Nucleus accumbens (tissue), 56 donors: ENCODE measurements at regions not wholly inside any gene's neighbourhood (a gene's known extent, or its start where the extent isn't known, plus 50 kb on each side); places are given as distances from the start of the nearest gene placed in this dataset.
"Not testable (repeated sequence)": the region's sequence is repeated elsewhere in the genome, so short reads cannot be mapped to it uniquely, and the experiment has no call there.

Experiments
- DNase-seq, 56 donors: peaks; one replicate each; lab custom pipeline; 2025; lab: John Stamatoyannopoulos, UW

GRCh38 chr20:47989957-47990356 is 204.7 kb upstream of the SULF2 start:
- DNase-seq: no peak

DNA sequence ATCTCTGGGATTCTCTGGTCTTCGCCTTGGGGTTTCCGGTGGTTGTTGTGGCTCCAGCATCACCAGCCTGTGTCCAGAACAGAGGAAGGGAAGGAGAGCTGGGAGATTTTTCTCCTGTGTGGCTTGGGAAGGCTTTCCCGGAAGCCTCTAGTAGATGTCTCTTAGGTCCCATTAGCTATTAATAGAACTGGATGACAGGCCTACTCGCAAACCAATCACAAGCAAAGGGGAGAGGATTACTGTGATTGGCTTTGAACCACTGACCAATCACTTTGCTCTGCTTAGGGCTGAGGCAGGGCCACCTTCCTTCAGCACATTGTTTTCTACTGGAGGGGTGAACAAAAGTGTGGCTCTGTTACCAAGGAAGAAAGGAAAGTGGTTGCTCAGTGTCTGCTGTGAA is 203.4 kb upstream of the SULF2 start:
- no peak for DNase-seq

- DNase-seq: no peak
These were observed 200.0 kb upstream of the SULF2 start for GRCh38 chr20:47985092-47985850.

DNA sequence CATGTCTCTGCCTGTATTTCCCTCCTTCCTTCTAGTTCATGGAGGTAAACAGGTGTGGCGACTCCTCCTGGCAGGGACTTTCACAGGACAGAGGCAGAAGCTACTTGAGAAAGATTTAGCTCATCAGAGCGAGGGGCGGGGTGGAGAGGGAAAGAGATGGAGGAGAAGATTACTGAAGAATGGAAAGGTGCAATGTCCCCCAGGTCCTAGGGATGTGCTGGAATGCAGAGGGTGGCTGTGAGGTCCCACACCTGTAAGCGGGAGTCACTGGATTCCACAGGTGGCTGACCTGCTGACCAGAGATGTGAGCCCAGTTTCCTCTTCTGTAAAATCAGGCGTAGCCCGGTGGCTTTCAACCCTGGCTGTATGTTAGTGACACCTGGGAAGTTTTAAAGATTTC is 199.2 kb upstream of the SULF2 start:
- no peak for DNase-seq

DNA sequence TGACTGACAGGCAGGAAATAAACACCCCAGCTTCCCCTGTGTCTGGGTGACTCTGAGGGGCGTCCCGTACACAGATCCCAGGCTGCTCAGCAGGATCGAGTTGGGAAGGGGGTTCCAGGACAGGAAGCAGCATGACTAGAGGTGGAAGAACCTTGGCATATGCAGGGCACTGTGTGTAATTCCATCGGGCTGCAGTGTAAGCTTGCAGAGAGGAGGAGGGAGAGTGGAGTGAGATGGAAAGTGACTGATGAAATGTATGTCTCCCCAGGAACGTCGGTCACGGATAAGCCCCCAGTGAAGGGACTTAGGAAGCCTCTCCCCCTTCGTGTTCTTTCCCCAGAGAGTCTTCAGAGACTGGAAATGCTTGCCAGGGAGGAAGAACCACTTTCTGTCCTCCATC is 198.4 kb upstream of the SULF2 start:
- DNase-seq: not testable (repeated sequence)

DNA sequence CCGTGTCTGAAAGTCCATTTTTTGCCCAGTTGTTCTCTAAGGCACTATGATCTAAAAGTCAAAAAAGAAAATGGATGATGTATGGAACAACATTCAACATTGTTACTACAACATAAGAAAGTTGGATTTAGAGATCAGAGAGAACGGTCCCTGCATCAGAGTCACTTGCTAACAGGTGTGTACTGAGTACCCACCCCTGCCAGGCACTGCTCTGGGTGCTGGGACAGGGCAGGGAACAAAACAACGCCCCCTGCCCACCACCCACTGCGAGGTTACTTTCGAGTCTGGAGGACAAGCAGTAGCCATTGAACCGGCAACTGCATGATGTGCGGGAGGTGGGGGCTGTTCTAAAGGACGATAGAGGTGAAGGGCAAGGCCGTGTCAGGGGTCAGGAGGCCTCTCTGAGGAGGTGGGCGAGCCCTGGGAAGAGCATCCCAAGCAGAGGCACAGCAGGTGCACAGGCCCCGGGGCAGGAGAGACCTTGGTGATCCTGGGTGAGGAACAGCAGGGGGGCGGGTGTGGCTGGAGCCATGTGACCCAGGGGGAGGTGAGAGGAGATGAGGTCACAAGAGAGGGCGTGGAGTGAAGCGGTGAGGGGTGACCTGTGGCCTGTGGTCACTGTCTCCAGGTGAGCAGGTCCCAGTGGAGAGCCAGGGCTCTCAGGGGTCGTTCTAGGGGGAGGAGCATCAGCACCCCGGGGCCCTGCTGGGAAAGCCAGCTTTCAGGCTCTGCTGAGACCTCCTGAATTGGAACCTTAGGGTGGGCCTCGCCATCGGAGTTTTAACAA is 197.5 kb upstream of the SULF2 start:
- no peak for DNase-seq

GRCh38 chr20:47981222-47981621 is 195.9 kb upstream of the SULF2 start:
- no peak for DNase-seq

DNA sequence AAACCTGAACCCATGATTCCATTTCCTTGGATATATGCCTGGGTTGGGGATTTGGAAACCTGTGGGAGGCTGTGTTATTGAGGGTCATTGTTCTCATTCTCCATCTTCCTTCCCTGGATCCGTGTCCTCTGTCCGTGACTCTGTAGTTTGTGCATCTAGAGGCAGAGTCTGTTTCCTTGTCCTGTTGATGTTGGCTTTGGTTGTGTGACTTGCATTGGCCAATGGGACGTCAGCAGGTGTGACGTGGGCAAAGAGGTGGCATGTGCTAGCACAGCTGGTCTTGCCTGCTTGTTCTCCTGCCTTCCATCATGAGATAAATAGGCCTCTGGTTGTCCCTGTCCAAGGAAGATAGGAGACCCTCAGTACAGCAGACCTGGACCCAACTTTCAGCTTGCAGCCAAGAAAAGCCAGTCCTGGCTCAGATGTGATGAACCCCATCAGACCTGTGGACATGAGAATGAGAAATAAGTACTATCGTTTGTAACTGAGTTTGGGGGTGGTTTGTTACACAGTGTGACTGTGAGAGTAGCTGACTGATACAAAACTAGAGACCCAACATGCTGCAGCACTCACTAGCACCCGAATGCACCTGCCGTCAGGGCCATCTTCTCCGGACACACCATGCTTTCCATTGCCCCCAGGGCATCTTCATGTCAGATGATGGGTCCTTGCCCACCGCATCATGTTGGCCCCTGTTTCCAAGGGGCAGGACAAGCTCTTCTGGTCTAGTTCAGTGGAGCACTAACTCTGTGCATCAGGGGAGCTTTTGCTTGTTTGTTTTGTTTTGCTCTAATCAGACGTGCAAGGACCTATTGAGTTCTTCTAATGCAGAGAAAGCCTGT is 195.3 kb upstream of the SULF2 start:
- no peak for DNase-seq

- not testable (repeated sequence) for DNase-seq
These were observed 194.2 kb upstream of the SULF2 start for GRCh38 chr20:47979361-47980095.

DNA sequence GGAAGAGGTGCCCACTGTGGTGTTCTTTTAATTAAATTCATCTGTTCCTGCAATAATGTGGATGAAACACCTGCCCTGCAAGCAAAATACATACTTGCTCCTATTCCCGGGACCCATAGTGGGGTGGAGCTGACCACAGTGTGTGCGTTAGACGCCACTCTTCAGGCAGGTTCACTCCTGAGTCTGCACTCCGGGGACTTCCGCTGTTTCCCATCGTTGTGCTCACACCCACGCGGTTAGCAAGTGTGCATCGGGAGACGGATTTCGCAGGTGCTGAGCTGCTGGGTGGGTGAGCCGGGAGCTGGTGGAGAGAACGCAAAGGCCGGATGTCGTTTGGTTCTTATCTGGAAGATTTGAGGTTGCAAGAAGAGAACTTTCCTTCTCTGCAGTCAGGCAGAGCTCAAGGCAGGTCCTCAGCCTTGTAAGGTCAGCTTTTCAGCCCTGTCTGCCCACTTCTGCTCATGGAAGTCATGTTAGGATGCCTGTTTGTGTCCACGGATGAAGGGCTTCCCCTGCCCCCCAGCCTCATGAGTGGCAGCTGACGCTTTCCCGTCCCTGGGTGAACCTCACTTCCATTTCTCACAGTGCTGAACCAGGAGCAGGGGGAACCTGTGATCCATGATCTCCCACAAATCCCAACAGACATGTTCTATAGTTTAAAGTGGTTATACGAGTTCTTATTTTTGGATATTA is 193.3 kb upstream of the SULF2 start:
- not testable (repeated sequence) for DNase-seq

DNA sequence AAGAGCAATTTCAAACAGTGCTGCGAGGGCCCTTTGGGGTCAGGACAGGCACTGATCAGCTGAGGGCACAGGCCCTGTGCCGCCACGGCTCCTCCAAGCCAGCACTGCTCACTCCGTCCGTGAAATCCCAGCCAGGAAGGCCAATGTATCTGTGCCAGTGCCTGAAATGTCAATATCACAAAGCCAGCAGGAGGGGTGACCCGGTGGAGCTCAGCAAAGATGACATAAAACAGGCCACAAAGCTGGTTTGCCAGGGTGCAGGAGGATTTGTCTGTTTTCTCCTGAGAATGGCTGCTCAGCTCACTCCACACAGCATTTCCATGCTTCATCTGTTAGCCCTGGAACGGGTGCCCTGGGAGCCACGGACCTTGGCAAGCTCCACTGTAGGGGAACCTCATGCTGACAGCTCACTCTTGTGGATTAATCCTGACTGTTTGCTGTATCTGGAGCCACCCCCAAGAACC is 192.5 kb upstream of the SULF2 start:
- DNase-seq: peak in 2 of 56 donors; percentile 12 to 38

GRCh38 chr20:47977017-47977788 is 191.9 kb upstream of the SULF2 start:
- DNase-seq: not testable (repeated sequence)

- DNase-seq: no peak
These were observed 189.1 kb upstream of the SULF2 start for GRCh38 chr20:47974234-47974878.

- peak in 4 of 56 donors; percentile 11 to 22 (median 18) for DNase-seq
These were observed 188.4 kb upstream of the SULF2 start for GRCh38 chr20:47973519-47974233.

GRCh38 chr20:47972916-47973309 is 187.6 kb upstream of the SULF2 start:
- peak in 1 of 56 donors; percentile 10 for DNase-seq

DNA sequence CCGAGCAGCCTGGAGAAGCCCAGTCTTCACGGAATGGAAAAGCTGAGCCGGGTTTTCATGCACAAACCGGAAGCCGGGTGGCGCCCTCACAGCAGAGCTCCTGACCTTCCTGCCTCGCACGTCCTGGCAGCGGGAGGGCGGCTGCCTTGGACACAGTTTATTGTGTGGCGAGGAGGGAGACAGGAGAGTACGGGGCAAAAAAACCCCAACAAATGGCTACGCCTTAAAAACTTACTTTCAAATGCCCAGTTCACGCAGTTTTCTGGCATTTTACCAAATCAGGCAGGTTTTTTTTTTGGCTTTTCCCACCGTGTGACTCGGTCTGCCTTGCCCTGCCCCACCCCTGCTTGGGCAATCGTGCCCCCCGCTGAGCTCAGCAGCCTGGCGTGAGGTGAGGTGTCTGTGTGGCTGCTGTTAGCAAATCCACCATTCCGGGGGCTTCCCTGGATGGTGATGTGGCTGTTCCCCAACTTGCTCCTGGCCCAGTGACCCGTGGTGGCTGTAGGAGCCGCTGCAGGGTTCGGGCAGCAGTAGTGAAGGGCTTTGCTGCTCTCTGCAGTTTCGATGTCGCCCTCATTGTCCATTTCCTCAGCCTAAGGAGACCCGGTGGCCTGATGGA is 187.1 kb upstream of the SULF2 start:
- DNase-seq: peak in 14 of 56 donors; percentile 5 to 58 (median 16)
